ENCODE measurements at regions not wholly inside any gene's neighbourhood (a gene's known extent, or its start where the extent isn't known, plus 50 kb on each side); places are given as distances from the start of the nearest gene placed in this dataset.
A peak's percentile ranks its signal among the peaks of the same experiment; 100 is the strongest.

DNA sequence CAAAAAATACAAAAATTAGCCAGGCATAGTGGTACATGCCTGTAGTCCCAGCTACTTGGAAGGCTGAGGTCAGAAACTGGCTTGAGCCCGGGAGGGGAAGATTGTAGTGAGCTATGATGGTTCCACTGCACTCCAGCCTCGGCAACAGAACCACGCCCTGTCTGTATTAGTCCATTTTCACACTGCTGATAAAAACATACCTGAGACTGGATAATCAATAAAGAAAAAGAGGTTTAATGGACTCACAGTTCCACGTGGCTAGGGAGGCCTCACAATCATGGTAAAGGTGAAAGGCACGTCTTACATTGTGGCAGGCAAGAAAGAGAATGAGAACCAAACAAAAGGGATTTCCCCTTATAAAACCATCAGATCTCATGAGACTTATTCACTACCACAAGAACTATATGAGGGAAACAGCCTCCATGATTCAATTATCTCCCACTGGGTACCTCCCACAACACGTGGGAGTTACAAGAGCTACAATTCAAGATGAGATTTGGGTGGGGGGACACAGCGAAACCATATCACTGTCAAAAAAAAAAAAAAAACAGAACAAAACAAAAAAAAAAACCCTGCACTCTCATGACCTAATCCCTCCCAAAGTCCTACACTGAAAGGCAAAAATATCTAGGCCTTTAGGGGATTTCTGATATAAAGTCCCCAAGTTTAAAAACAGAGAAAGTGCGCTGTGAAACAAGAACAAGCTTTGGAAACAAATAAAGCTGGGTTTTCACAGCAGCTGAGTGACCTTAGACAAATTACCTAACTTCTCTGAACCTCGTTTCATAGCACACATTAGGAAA lies 224.7 kb downstream of the IGSF11 start:
- no peak for DNase-seq

DNA sequence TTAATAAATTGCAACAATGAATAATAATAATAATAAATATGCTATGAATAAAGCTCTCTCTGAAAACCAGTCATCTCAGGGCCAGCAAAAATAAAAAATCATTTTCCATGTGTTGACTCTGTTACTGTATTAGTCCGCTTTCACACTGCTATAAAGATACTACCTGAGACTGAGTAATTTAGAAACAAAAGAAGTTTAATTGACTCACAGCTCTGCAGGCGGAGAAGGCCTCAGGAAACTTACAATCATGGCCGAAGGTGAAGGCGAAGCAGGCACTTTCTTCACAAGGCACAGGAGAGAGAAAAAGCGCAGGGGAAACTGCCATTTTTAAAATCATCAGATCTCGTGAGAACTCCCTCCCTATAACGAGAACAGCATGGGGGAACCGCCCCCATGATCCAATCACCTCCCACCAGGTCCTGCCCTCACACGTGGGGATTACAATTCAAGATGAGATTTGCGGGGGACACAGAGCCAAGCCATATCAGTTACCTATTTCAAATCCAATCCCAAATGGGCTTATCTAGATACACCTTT lies 224.1 kb downstream of the IGSF11 start:
- no peak for DNase-seq

DNA sequence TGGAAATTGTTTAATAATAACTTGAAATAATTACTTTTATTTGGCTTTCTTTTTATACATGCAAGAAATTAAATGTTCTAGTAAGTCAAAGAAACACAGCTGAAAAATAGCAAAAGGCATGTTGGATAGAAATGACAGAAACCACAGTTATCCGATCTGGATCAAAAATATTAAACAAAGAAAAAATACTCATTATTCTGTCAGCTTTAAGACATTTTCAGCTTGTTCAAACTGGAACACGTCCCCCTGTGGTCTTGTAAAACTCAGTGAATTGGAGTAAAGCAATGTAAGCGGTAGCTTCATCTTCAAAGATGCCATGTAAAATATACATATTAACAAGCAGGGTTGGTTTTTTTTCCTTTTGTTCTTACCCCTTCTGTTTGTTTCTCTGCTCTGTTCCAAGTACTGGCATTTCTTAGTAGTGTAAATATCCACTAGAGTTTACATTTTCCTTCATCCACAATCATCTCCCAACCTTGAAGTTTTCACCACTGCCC lies 223.4 kb downstream of the IGSF11 start:
- DNase-seq, result no peak

- DNase-seq, result no peak
These were observed 221.2 kb downstream of the IGSF11 start for GRCh38 chr3:118813472-118813871.

DNA sequence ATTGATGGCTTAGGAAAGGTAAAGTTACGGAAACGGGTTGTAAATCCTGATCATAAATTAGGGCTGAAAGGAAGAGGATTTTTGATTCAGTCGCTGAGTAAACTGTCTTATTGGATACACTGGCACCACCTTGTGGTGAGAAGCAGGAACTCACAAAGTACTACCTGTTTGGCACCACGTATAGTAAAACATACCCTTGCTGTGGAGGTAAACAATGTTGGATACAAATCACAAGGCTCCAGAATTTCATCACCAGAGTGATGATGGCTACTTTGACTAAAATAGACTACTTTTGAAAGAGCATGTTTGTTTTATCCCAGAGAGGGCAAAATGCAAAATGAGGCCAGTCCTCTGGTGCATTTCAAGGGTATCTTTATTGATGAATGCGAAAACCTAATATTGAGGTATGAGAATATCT lies 216.9 kb downstream of the IGSF11 start:
- peak; percentile 11 to 49 for DNase-seq

GRCh38 chr3:118818386-118818785 lies 216.3 kb downstream of the IGSF11 start:
- no peak for DNase-seq

- no peak for DNase-seq
These were observed 211.0 kb downstream of the IGSF11 start for GRCh38 chr3:118823626-118824025.

- DNase-seq, result no peak
These were observed 207.2 kb downstream of the IGSF11 start for GRCh38 chr3:118827446-118827845.

GRCh38 chr3:118828351-118828750 lies 206.3 kb downstream of the IGSF11 start:
- no peak for DNase-seq

- no peak for DNase-seq
These were observed 201.6 kb downstream of the IGSF11 start for GRCh38 chr3:118833075-118833474.

- DNase-seq, result no peak
These were observed 195.8 kb downstream of the IGSF11 start for GRCh38 chr3:118838871-118839270.

GRCh38 chr3:118842147-118842863 lies 192.3 kb downstream of the IGSF11 start:
- DNase-seq, result no peak

GRCh38 chr3:118846176-118846575 lies 188.5 kb downstream of the IGSF11 start:
- no peak for DNase-seq
